GM18519 (cell line): ENCODE measurements at regions not wholly inside any gene's neighbourhood (a gene's known extent, or its start where the extent isn't known, plus 50 kb on each side); places are given as distances from the start of the nearest gene placed in this dataset.
"Not testable (repeated sequence)": the region's sequence is repeated elsewhere in the genome, so short reads cannot be mapped to it uniquely, and the experiment has no call there.

Source experiments
- ATAC-seq: cut with Tn5 transposase; IDR thresholded peaks from one replicate; pipeline ENCODE4 v1.9.1; 2021; ENCODE audit warnings: mild to moderate bottlenecking, moderate library complexity; ENCODE audit not compliant: unreplicated experiment, low FRiP score

DNA sequence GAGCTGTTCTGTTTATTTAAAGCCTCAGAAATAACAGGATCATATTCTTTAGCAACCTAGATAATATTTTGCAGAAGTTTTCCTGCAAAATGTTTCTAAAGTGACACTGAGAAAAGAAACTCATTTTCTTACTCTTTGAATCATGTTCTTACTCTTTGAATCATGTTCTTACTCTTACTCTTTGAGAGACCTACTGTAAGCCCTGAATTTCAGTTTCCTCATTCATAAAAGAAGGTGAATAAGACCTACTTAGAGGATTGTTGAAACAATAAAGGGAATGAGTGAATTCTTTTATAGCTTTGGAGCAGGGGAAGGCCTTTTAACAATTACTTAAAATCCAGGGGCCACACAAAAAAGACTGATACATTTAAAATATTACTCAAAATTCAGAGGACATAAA lies 221.7 kb upstream of the CMC1 start:
- no peak for ATAC-seq

DNA sequence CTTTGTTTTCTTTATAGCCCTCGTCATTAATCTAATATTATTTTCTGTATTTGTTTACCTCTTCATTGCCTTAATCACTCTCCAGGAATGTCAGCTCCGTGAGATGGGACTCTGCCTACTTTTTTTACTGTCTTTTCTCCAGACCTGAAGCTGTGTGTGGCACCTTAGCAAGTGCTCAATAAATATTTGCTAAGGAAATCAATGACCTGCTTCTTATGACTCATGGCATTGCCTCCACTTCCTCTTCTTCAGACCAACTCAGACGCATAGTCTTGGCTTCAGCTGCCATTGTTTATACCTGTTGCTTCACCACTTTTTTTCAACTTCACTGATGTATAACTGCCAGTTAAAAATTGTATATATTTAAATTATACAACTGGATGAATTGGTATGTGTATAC lies 218.5 kb upstream of the CMC1 start:
- ATAC-seq, result no peak

DNA sequence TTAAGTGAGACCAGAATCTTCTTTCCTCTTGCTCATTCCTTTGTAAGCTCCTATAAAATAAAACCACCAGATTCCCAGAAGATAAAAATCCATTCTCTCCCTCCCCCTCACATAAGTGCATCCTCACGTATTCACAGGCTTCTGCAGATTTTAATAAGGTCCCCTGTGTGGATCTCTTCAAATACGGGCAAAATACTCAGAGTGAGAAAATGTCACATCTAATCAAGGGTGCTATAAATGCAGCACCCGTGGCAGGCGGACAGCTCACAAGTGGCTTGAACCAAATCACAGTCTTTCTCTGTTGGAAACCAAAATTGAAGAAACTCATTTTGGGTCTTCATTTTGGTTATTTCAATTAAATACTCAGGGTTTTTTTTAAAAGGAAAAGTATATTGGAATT lies 212.9 kb upstream of the CMC1 start:
- ATAC-seq, result no peak

DNA sequence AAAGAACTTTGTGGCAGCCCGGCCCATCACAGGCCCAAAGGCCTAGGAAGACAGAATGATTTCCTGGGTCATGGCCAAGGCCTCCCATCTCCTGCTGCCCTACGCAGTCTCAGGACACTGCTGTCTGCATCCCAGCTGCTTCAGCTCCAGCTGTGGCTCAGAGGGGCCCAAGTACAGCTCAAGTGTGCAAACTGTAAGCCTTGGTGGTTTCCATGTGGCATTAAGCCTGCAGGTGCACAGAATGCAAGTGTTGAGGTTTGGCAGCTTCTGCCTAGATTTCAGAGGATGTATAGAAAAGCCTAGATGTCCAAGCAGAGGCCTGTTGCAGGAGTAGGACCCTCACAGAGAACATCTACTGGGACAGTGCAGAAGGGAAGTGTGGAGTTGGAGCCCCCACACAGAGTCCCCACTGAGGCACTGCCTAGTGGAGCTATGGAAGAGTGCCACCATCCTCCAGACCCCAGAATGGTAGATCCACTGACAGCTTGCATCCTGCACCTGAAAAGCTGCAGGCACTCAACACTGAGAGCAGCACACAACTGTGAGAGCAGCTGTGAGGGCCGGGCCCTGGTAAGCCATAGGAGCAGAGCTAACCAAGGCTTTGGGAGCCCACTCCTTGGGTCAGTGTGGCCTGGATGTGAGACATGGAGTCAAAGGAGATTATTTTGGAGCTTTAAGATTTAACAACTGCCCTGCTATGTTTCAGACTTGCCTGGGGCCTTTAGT lies 208.2 kb upstream of the CMC1 start:
- ATAC-seq, result no peak

DNA sequence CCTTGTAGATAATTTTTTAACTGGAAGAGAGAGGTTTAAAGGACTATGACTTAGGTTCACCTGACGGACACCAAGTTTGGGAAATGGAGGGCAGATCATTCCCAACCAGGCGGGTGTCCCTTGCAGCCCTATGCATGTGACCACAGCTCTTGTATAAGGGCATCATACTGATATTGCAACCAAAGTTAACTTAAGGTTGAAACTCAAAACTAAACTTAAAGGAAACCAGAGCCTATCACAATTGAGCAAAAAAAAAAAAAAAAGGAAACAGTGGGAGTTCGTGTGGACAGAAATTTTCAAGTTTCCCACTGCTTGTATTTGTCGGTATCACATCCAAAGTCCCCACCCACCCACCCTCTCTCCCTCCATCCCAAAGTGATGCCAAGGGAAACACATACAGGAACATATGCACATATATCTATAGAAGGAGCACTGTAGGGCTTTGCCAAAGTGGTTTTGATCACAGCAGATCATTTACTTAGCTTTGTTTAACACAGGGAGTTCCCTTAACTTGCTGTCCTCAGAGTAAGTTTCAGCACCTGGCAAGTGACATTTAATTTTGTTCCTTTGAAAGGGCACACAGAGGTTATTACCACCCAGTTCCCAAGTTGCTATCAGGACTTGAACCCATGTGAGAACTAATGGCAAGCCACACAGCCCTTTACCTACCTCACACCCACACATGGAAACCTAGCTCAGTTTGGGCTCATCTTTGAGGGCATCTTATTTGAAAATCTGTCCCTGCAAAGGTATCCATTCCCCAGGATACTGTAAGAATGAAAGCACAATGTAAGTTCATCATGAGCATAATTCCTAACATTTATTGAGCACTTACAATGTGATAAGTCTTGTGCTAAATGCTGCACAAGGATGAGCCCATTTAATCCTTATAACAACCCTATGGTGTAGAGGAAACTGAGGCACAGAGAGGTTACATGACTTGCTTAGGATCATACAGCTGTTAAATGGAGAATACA lies 204.5 kb upstream of the CMC1 start:
- ATAC-seq, result no peak

DNA sequence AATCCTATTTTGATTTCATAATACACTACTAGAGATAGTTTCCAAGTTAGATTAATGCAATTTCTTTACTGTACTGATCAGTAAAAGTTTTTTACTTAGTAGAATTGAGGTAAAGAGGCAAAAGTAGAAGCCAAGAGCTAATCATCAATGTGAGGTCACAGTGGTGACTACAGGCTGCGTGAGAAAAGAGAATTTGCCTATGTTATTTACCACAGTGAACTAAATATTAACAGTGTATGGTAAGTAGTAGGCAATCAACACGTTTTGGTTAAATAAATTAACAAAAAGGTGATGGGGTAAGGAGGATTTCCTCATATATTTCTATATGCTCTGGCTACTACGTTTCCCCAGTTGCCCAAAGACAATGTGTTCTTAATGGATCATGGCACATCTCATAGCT lies 202.2 kb upstream of the CMC1 start:
- no peak for ATAC-seq

DNA sequence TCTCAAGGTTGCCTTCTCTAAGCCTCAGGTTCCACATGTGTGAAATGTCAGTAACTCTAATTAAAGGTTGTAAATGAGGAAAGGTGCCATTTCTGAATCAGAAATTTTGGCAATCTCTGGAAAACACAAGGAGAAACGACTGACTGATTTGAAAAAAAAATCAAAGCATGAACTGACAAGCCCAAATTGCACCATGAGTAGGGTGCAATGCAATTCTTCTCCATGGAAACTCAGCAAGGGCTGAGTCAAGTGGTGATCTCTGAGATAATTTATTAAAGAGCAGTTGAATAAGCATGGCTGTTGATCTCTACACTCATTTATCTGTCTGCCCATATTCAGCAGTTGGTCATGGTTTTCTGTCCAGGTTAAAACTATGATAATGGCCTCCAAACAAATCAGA lies 201.6 kb upstream of the CMC1 start:
- no peak for ATAC-seq

DNA sequence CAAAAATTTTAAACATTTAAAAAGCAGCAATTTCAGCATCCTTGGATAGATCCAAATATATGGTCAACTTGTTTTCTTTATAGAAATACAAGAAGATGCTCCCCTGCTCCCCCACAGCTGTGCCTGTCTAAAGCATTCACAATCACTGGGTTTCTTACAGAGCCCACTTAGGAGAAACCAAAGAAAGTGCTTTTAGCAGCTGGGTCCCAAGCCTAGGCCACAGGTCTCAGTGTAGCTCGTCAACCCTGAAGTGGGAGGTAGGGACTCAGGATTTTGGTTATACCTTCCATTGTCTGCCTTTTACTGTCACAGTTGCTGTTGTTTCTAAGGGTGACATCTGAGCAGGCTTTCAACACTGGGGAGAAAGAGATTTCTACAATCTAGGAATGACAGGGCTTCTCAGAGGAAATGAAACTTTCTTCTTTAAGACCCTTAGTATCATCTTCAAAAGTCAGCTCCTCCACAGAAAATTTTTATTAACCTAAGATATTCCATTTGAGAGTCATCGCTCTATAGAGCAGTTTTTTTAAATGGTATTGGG lies 199.3 kb upstream of the CMC1 start:
- ATAC-seq, result no peak

DNA sequence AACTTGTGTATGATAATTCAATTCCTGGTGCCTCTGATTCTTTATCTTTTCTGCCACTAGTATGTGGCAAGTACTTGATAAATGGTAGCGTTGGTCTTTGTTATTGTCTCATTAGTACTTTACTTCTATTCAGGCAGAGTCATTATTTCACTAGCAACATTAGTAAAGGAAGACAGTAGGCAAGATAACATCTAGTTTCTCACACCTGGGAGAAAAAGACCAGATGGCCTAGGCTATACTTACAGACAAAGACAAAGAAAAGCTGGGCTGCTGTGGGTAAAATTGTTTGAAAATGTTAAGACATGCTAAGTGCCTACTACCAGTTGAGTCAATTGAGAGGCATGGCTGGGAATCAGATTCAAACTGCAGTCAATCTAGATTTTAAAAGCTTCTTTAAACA lies 198.7 kb upstream of the CMC1 start:
- ATAC-seq, result no peak

DNA sequence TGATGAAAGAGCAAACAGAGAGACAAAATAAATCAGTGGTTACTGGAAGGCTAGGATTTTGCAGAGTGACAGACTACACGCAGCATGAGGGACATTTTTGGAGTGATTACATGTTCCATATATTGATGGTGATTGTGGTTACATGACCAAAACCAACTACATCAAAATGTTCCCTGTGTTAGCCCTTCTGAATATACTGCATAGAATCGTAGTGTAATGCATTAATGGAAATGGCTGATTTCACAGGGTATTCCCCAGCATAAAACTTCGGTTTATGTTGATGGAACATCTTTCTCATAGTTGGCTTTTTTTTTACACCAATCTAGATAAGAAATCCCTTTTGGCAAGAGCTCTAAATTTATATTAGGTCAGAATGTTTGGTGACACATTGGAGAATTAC lies 191.3 kb upstream of the CMC1 start:
- ATAC-seq, result no peak

DNA sequence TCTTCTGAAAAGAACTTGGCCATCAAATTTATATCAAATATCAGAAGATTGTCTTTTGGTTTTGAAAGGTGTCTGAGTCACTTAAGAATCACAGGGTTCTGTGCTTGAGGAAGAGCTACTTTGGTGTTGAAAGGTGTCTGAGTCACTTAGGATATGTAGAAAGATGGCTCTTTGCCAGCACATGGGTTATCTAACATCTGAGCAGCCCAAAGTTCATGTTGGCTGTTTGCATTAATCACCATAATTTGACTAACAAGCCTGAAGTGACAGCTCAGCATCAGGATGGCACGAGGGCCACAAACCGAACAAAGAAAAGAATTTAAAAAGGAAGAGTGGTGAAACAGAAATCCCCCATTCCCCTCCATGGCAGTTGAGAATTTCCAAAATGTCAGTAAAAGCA lies 190.5 kb upstream of the CMC1 start:
- ATAC-seq, result no peak

DNA sequence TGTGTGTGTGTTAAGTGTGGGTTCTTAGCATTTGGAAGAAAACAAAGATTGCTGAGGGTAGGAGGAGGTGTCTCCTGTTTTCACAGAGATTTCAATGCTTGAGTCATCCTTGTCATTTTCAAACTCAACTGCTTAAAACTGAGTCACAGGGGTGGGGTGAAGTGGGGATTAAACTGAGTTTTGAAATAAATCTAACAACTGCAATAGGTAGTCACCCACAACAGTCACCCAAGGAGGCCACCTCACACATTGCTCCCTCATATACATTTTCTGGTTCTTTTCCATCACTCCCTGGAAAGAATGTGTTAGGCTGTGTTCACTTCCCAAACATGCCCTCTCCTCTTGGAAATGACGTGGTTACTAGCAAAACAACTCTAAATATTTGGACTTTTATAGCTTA lies 187.7 kb upstream of the CMC1 start:
- ATAC-seq, result no peak

DNA sequence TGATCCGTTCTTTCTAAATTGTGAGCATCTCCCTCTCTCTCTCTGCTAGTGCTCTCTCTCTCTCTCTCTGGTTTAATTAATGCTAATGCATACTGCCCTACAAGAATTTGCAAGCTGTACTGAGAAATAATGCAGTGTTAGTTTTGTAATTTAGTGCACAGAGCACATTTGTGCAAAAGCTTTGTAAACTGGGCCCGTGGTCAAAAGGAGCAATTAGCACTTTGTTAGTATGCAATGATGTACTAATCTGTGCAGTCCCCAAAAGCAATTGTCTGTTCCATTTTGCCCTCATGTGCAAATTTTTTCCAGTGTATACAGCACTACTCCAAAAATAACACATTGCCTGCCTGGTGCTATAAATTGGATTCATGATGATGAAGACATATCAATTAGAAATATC lies 184.6 kb upstream of the CMC1 start:
- no peak for ATAC-seq

DNA sequence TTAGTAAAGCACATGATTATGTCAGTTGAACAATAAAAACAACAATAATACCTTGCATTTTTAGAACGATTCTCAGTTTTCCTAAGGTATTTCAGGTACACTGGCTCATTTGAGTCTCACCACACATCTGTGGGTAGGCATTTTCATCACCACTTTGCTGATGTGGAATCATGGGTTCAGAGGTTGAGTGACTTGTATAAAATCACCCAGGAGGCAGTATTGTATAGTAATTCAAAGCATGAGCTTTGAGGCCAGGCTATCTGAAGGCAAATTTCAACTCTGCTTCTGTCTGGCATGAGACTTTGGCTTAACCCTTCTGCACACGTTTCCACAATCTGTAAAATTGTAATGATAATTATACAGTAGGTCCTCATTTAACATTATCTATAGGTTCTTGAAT lies 183.9 kb upstream of the CMC1 start:
- no peak for ATAC-seq

DNA sequence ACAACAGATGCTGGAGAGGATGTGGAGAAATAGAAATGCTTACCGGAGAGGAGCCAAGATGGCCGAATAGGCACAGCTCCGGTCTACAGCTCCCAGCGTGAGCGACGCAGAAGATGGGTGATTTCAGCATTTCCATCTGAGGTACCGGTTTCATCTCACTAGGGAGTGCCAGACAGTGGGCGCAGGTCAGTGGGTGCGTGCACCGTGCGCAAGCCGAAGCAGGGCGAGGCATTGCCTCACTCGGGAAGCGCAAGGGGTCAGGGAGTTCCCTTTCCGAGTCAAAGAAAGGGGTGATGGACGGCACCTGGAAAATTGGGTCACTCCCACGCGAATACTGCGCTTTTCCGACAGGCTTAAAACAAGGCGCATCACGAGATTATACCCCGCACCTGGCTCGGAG lies 182.2 kb upstream of the CMC1 start:
- ATAC-seq, result not testable (repeated sequence)

DNA sequence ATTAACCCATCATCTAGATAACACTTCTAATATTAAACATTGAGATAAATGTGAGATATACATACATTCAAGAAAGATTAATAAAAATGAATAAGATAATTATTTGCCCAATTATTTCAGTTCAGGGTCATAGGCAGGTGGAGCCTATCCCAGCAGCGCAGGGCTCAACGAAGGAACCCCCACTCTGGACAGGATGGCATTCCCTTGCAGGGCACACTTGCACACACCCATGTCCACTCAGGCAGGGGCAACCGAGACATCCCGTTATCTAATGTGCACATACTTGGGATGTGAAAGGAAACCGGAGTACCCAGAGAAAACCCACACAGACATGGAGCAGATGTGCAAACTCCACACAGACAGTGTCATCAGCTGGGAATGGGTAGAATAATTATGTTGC lies 175.4 kb upstream of the CMC1 start:
- ATAC-seq, result no peak

DNA sequence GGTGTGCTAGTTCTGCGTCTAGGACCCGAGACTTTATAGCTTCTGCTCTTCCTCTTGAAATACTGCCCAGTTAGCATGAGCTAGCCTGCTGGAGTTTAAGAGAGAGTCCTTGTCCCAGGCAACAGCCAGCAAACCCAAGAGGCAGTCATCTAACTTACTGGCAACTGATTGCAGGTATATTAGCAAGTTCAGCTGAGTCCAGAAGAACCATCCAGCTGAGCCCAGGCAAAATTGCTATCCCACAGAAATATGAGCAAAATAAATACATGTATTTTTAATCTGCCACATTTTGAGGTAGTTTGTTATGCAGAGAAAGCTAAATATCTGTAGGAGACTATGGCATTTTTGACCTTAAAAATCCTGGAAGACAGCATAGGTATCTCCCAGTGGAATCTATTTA lies 174.4 kb upstream of the CMC1 start:
- ATAC-seq, result no peak

DNA sequence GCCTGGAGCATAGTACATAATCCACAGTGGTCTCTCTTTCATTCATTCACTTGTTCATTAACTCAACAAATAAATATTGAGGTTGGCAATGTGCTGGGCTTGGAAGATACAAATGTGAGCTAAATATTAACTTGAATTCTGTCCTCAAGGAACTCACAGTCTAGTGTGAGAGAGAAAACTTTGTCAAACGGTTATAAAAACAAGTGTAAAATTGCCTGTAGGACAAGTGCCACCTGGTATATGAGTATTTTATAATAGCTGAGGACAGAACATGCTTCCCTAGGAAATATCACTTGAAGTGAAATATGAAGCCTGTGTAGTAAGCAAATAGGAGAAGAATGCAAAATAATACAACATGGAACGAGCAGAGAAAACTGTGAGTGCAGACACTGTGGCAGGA lies 173.1 kb upstream of the CMC1 start:
- ATAC-seq, result no peak

DNA sequence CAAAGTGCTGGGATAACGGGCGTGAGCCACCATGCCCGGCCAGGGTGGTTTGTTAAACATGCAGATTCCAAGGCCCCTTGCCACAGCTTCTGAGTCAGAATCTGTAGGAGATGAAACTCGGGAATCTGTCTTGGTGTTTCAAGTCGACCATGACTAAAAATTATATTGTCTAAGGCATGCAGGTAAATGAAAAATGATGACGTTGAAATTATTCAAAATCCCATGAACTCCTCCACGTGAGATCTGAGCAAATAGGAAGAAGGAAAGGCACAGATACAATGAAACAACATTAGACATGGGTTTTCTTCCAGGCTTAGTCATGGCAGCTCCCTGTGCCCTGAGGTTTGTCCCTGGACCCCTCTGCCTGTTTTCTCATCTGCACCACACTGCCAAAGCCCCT lies 172.0 kb upstream of the CMC1 start:
- no peak for ATAC-seq

DNA sequence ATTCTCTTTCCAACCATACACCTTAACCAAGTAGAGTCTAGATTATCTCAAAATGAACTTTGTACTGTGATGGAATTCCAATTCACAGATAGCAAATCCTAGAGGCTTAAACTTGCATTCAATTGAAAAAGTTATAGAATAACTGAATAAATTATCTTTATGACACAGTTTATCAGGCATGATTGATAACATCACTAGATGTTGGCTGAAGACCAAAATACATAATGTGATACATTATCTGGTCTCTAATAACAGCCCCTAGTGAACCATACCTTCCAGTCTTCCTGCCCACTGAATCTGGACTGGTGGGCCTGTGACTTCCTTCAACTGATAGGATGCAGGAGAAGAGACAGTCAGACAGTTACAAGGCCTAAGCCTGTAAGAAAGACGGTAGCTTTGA lies 165.2 kb upstream of the CMC1 start:
- ATAC-seq, result no peak

DNA sequence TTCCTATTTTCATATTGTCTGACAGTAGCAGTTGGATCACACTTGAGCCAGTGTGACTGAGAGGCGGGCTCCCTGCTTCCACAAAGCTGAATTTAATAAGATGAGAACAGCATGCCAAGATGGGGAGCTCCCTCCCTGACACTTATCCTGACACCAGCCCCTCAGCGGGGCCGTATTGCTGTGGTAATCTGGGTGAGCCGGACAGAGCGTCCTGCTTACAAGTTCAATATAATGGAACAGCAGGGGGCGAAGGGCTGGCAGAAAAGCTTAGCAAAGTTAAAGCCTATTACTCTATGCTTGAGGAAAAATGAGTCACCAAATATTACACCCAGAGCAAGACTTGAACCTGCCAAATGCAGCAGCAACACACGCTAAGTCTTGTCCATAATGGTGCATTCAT lies 163.8 kb upstream of the CMC1 start:
- no peak for ATAC-seq

DNA sequence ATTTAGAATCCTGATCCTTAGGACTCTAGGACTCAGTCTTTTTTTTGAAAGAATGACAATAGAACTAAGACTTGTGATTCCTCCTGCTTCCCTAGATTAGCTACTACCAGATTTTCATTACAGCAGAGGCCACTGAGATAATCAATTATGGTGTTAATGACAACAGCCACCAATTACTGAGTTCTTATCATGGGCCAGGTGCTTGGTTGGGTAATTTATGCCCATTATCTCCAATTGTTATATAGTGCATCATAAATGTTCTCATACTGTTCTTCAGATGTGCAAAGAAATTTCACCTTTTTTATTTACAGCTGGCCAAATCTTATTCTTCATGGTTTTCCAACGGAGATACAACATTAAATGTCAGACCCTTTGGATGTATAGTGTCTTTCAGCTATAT lies 162.9 kb upstream of the CMC1 start:
- no peak for ATAC-seq
